Thoracic aorta (tissue), 2 donors: ENCODE measurements at regions not wholly inside any gene's neighbourhood (a gene's known extent, or its start where the extent isn't known, plus 50 kb on each side); places are given as distances from the start of the nearest gene placed in this dataset.
"Not testable (repeated sequence)": the region's sequence is repeated elsewhere in the genome, so short reads cannot be mapped to it uniquely, and the experiment has no call there.

Experiments
- ATAC-seq: fragments of 150-250 bp; one replicate; pipeline ENCODE4 v1.8.0; 2017; ENCODE audit warnings: low read depth; ENCODE audit not compliant: insufficient number of reproducible peaks, low FRiP score
- DNase-seq: peaks from one replicate; pipeline ENCODE4 v3.0.0-alpha.2; 2020; ENCODE audit warnings: low spot score
- H3K27ac ChIP-seq, 2 donors: fragments of 200-600 bp; sonication (generic); 1 replicate in 1 of 2; 2 replicates in 1 of 2; pipeline ENCODE4 v1.5.1; 2016; ENCODE audit warnings: mild to moderate bottlenecking in 2 of 2, moderate library complexity in 2 of 2
- H3K27me3 ChIP-seq: fragments of 200-600 bp; sonication (generic); replicated peaks from 2 replicates; pipeline ENCODE4 v1.6.0; 2016; ENCODE audit warnings: mild to moderate bottlenecking; ENCODE audit not compliant: insufficient read depth
- H3K36me3 ChIP-seq: fragments of 200-600 bp; sonication (generic); one replicate; pipeline ENCODE4 v1.5.1; 2016
- H3K4me1 ChIP-seq, 2 donors: fragments of 200-600 bp; sonication (generic); 1 replicate in 1 of 2; 2 replicates in 1 of 2; pipeline versions ENCODE4 v1.5.1 to v1.6.0; 2016; ENCODE audit warnings: low read depth in 2 of 2, mild to moderate bottlenecking in 1 of 2; ENCODE audit not compliant: control insufficient read depth in 1 of 2
- H3K4me3 ChIP-seq: fragments of 200-600 bp; sonication (generic); 2 replicates; pipeline ENCODE4 v1.5.1; 2016; ENCODE audit warnings: mild to moderate bottlenecking
- H3K9me3 ChIP-seq: fragments of 200-600 bp; sonication (generic); 2 replicates; pipeline ENCODE4 v1.5.1; 2016
- CTCF ChIP-seq: fragments of 200-600 bp; sonication (generic); IDR thresholded peaks from one replicate; pipeline ENCODE4 v1.5.1; 2019; ENCODE audit warnings: antibody characterized with exemption

DNA sequence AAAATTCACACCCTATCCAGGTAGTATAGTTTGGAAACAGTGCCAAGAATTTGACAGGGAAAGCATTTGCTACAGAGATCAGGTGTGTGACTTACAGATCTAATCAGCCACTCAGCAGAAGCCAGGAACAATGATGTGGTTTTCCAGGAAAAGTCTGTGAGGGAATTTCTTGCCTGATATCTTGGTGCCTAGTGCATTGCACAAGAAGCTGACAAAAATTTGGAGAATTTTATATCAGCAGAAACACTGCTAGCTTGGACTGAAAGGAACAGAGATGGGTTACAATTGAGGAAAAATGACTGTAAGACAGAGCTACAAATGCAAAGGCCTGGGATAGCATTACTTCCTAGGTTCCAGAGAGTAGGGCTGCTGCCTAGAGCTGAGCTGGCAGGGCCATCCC is 658.1 kb upstream of the CHD1 start:
- H3K36me3 ChIP-seq: no peaks in the 10 kb centered on the region
- H3K27ac ChIP-seq: no peak overlapping the region
- H3K9me3 ChIP-seq: no peaks in the 10 kb centered on the region
- no peaks in the 10 kb centered on the region for H3K4me1 ChIP-seq
- no peak overlapping the region for H3K4me3 ChIP-seq
- ATAC-seq: no peak
- no peak for DNase-seq
- no peaks in the 10 kb centered on the region for H3K27me3 ChIP-seq
- no peak for TF ChIP-seq CTCF

DNA sequence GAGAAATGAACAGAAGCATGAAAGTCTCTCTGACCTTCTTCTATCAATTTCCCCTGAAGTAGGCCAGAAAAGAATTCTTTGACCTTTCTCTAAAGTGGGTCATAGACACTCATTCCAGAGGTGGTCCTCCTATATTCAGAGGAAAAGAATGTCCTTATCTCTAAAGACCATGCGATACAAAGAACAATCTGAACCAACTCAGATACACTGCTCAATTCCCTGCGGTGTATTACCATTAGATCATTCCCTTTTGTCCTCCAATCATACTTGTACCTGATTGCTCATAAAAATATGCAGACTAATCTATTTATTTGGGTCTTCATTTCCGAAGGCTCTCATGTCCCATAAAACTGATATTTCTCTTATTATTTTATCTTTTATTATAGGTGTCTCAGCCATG is 652.4 kb upstream of the CHD1 start:
- DNase-seq, H3K36me3 ChIP-seq, H3K27me3 ChIP-seq, H3K9me3 ChIP-seq, H3K4me1 ChIP-seq, H3K4me3 ChIP-seq, H3K27ac ChIP-seq, ATAC-seq: not testable (repeated sequence)

DNA sequence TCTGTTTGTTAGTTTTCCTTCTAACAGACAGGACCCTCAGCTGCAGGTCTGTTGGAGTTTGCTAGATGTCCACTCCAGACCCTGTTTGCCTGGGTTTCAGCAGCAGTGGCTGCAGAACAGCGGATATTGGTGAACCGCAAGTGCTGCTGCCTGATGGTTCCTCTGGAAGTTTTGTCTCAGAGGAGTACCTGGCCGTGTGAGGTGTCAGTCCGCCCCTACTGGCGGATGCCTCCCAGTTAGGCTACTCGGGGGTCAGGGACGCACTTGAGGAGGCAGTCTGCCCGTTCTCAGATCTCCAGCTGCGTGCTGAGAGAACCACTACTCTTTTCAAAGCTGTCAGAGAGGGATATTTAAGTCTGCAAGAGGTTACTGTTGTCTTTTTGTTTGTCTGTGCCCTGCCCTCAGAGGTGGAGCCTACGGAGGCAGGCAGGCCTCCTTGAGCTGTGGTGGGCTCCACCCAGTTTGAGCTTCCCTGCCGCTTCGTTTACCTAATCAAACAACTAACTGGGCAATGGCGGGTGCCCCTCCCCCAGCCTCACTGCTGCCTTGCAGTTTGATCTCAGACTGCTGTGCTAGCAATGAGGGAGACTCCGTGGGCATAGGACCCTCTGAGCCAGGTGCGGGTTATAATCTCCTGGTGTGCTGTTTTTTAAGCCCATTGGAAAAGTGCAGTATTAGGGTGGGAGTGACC is 634.3 kb upstream of the CHD1 start:
- not testable (repeated sequence) for H3K27ac ChIP-seq, H3K27me3 ChIP-seq, H3K4me3 ChIP-seq, H3K4me1 ChIP-seq, H3K36me3 ChIP-seq, DNase-seq, ATAC-seq, H3K9me3 ChIP-seq

GRCh38 chr5:99553211-99553810 is 624.5 kb upstream of the CHD1 start:
- Histone ChIP-seq H3K4me3 (no peak overlapping the region), H3K27ac (no peak overlapping the region), H3K4me1 (no peaks in the 10 kb centered on the region), H3K36me3 (no peaks in the 10 kb centered on the region), H3K9me3 (no peaks in the 10 kb centered on the region), H3K27me3 (no peaks in the 10 kb centered on the region)
- no peak for TF ChIP-seq CTCF
- ATAC-seq (no peak), DNase-seq (no peak)

- Histone ChIP-seq H3K9me3 (no peaks in the 10 kb centered on the region), H3K27ac (no peak overlapping the region), H3K36me3 (no peaks in the 10 kb centered on the region), H3K4me3 (no peak overlapping the region), H3K27me3 (no peaks in the 10 kb centered on the region), H3K4me1 (no peaks in the 10 kb centered on the region)
- DNase-seq (no peak), ATAC-seq (no peak)
- no peak for TF ChIP-seq CTCF
Measured at GRCh38 chr5:99544356-99544755, 615.5 kb upstream of the CHD1 start.

DNA sequence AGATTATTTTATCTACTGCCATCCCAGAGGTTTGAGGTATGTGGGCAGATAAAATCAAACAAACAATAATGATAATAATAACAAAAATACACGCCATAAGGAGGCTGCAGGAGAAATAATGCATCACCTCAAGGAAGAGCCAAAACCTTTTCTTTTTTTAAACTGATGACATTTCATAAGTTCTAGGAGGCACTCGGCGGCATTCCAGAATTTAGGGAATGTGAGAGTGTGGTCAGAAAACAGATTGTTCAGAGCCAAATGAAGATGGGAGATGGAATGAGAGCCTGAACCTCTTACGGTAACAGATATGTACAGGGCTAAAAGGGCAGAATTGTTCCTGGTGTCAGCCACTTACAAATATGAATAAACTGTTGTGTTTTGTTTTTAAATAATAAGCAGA is 615.0 kb upstream of the CHD1 start:
- Histone ChIP-seq H3K4me3 (no peak overlapping the region), H3K27ac (no peak overlapping the region), H3K36me3 (no peaks in the 10 kb centered on the region), H3K9me3 (no peaks in the 10 kb centered on the region), H3K27me3 (no peaks in the 10 kb centered on the region), H3K4me1 (no peaks in the 10 kb centered on the region)
- ATAC-seq (no peak), DNase-seq (no peak)
- no peak for TF ChIP-seq CTCF

GRCh38 chr5:99534241-99534640 is 605.4 kb upstream of the CHD1 start:
- ATAC-seq, DNase-seq: not testable (repeated sequence)

DNA sequence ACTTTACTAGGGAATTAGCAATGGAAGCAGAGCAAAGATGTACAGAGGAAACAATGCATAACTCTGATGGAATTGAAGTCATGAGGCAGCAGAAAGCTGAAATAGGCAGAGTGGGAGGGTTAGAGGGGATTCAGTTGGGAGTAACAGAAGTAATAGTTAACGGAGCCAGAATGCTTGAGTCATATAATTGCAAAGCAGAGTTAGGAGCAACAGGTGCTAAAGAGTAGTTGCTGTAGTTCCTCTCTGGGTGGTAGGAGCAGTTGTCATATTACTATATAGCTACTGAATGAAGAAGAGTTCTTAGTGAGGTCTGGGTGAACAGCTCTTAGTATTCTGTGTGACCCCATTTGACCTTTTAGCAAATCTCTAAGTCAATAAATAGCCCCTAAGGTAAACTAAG is 592.9 kb upstream of the CHD1 start:
- H3K9me3 ChIP-seq, H3K27ac ChIP-seq, H3K4me3 ChIP-seq, H3K27me3 ChIP-seq, ATAC-seq, H3K36me3 ChIP-seq, H3K4me1 ChIP-seq, DNase-seq: not testable (repeated sequence)

More at GRCh38 chr5:99534241-99534640, 605.4 kb upstream of the CHD1 start:
- H3K4me3 ChIP-seq, H3K27ac ChIP-seq, H3K27me3 ChIP-seq, H3K36me3 ChIP-seq, H3K4me1 ChIP-seq, H3K9me3 ChIP-seq: not testable (repeated sequence)

GRCh38 chr5:99515864-99516490 is 587.2 kb upstream of the CHD1 start:
- H3K4me3 ChIP-seq, H3K4me1 ChIP-seq, H3K9me3 ChIP-seq, DNase-seq, H3K36me3 ChIP-seq, ATAC-seq, H3K27ac ChIP-seq, H3K27me3 ChIP-seq: not testable (repeated sequence)
